DOHH2 (cell line): ENCODE measurements at regions not wholly inside any gene's neighbourhood (a gene's known extent, or its start where the extent isn't known, plus 50 kb on each side); places are given as distances from the start of the nearest gene placed in this dataset.

Source experiments
- EZH2phosphoT487 ChIP-seq: fragments of 200-600 bp; sonication (generic); IDR thresholded peaks from 2 replicates; pipeline ENCODE4 v1.6.1; 2017; ENCODE audit warnings: borderline replicate concordance, mild to moderate bottlenecking, antibody characterized with exemption, low read length, moderate library complexity, mixed read lengths
- TF ChIP-seq, protein P1 (sequence below): fragments of 200-600 bp; sonication (generic); IDR thresholded peaks from one replicate; pipeline ENCODE4 v1.5.1; 2014; ENCODE audit warnings: antibody characterized with exemption, mild to moderate bottlenecking, low read depth, low read length; ENCODE audit not compliant: poor library complexity, severe bottlenecking

DNA sequence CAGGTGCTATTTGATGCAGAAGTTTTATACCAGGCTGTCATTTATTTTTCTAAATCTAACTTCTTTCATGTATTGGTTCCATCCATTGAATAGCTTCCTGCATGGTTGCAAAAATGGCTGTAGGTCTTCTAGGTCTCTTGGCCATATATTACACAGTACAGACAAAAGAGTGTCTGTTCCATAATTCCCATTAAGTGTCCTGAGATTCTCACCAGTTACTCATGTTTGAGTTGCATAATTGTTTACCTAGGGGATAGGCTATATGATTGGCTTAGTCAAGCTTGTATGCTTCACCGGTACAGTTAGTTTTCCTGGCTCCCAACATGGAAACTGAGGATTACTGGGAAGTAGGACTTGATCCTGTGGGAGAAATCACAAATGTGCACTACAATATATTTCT is 399.4 kb upstream of the NUDT12 start:
- TF ChIP-seq, protein P1, sequence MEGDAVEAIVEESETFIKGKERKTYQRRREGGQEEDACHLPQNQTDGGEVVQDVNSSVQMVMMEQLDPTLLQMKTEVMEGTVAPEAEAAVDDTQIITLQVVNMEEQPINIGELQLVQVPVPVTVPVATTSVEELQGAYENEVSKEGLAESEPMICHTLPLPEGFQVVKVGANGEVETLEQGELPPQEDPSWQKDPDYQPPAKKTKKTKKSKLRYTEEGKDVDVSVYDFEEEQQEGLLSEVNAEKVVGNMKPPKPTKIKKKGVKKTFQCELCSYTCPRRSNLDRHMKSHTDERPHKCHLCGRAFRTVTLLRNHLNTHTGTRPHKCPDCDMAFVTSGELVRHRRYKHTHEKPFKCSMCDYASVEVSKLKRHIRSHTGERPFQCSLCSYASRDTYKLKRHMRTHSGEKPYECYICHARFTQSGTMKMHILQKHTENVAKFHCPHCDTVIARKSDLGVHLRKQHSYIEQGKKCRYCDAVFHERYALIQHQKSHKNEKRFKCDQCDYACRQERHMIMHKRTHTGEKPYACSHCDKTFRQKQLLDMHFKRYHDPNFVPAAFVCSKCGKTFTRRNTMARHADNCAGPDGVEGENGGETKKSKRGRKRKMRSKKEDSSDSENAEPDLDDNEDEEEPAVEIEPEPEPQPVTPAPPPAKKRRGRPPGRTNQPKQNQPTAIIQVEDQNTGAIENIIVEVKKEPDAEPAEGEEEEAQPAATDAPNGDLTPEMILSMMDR = no peak
- TF ChIP-seq EZH2phosphoT487 = no peak
